SU-DHL-6 (cell line): ENCODE measurements at regions not wholly inside any gene's neighbourhood (a gene's known extent, or its start where the extent isn't known, plus 50 kb on each side); places are given as distances from the start of the nearest gene placed in this dataset.

ENCODE experiments used
- H2AFZ ChIP-seq: fragments of 200-600 bp; sonication (generic); 2 replicates; pipeline ENCODE4 v1.6.1; 2014; ENCODE audit warnings: low read depth, mild to moderate bottlenecking, moderate library complexity, mixed read lengths, antibody characterized with exemption, low read length; ENCODE audit not compliant: severe bottlenecking
- H3F3A ChIP-seq: fragments of 200-600 bp; shearing (Covaris generic); 2 replicates; pipeline ENCODE4 v1.6.0; 2016; ENCODE audit warnings: antibody characterized with exemption, mild to moderate bottlenecking; ENCODE audit not compliant: insufficient read depth
- H3K27ac ChIP-seq: fragments of 200-600 bp; sonication (generic); 2 replicates; pipeline ENCODE4 v1.5.1; 2016; ENCODE audit warnings: low read depth, mild to moderate bottlenecking, low read length, moderate library complexity, mixed read lengths
- H3K27me3 ChIP-seq: fragments of 200-600 bp; sonication (generic), shearing (Covaris generic); 2 replicates; pipeline ENCODE4 v1.6.0; 2014; ENCODE audit warnings: mild to moderate bottlenecking, low read length
- H3K36me3 ChIP-seq: fragments of 200-600 bp; sonication (generic); 2 replicates; pipeline ENCODE4 v1.6.1; 2014; ENCODE audit warnings: mild to moderate bottlenecking, low read length, mixed read lengths
- H3K4me2 ChIP-seq: fragments of 300-600, 200-600 bp; shearing (Covaris generic), sonication (generic); 2 replicates; pipeline ENCODE4 v1.6.0; 2014; ENCODE audit warnings: low read length, low read depth, mild to moderate bottlenecking; ENCODE audit not compliant: poor library complexity, severe bottlenecking
- H3K4me3 ChIP-seq: fragments of 200-600 bp; sonication (generic); 2 replicates; pipeline ENCODE4 v1.5.1; 2014; ENCODE audit warnings: antibody characterized with exemption, low read length, mild to moderate bottlenecking, mixed read lengths; ENCODE audit not compliant: insufficient read depth, poor library complexity, severe bottlenecking
- H3K79me2 ChIP-seq: fragments of 200-600 bp; sonication (generic); 2 replicates; pipeline ENCODE4 v1.6.1; 2014; ENCODE audit warnings: mild to moderate bottlenecking, low read length, moderate library complexity; ENCODE audit not compliant: insufficient read depth
- H3K9ac ChIP-seq: fragments of 200-600 bp; sonication (generic); 2 replicates; pipeline ENCODE4 v1.7.0; 2014; ENCODE audit warnings: mild to moderate bottlenecking, low read length
- H3K9me2 ChIP-seq: fragments of 200-600 bp; sonication (generic); replicated peaks from 2 replicates; pipeline ENCODE4 v1.6.1; 2014; ENCODE audit warnings: low read length; ENCODE audit not compliant: insufficient read depth
- H3K9me3 ChIP-seq: fragments of 200-600 bp; sonication (generic); 2 replicates; pipeline ENCODE4 v1.6.1; 2014; ENCODE audit warnings: low read length, mixed read lengths; ENCODE audit not compliant: insufficient read depth
- H4K20me1 ChIP-seq: fragments of 200-600 bp; sonication (generic); 2 replicates; pipeline ENCODE4 v1.6.1; 2014; ENCODE audit warnings: low read depth, mild to moderate bottlenecking, antibody characterized with exemption, low read length, moderate library complexity, mixed read lengths
- CTCF ChIP-seq: fragments of 200-600 bp; sonication (generic); IDR thresholded peaks from one replicate; pipeline ENCODE4 v1.5.1; 2017; ENCODE audit warnings: antibody characterized with exemption, mild to moderate bottlenecking, low read length, moderate library complexity; ENCODE audit not compliant: insufficient read depth, poor library complexity, severe bottlenecking
- EZH2phosphoT487 ChIP-seq: fragments of 200-600 bp; sonication (generic), shearing (Covaris generic); conservative IDR thresholded peaks from 2 replicates; pipeline ENCODE4 v1.6.1; 2018; ENCODE audit warnings: mild to moderate bottlenecking, antibody characterized with exemption, low read length, moderate library complexity, mixed read lengths

GRCh38 chr5:107300721-107301327 lies 369.9 kb downstream of the EFNA5 start:
- TF ChIP-seq EZH2phosphoT487 (no peak), CTCF (no peak)
- no peaks in the 10 kb centered on the region for H3K27me3 ChIP-seq
- no peaks in the 10 kb centered on the region; the same call in 1 of the 2 replicates for H4K20me1 ChIP-seq
- H3F3A ChIP-seq = no peaks in the 10 kb centered on the region
- no peak overlapping the region for H3K4me2 ChIP-seq
- H3K4me3 ChIP-seq = no peak overlapping the region
- no peak overlapping the region for H3K27ac ChIP-seq
- no peaks in the 10 kb centered on the region for H3K36me3 ChIP-seq
- H3K9me3 ChIP-seq = no peaks in the 10 kb centered on the region
- H2AFZ ChIP-seq = no peak overlapping the region
- H3K9me2 ChIP-seq = no peaks in the 10 kb centered on the region
- H3K9ac ChIP-seq = no peak overlapping the region
- no peaks in the 10 kb centered on the region for H3K79me2 ChIP-seq

- TF ChIP-seq EZH2phosphoT487 = no peak
- no peak for TF ChIP-seq CTCF
- no peaks in the 10 kb centered on the region for H3K9me3 ChIP-seq
- no peaks in the 10 kb centered on the region for H3K79me2 ChIP-seq
- H3K4me3 ChIP-seq = no peak overlapping the region
- no peaks in the 10 kb centered on the region; the same call in 1 of the 2 replicates for H4K20me1 ChIP-seq
- H3K9ac ChIP-seq = no peak overlapping the region
- H2AFZ ChIP-seq = no peak overlapping the region
- no peaks in the 10 kb centered on the region for H3K9me2 ChIP-seq
- no peaks in the 10 kb centered on the region for H3K27me3 ChIP-seq
- H3K36me3 ChIP-seq = no peaks in the 10 kb centered on the region
- no peak overlapping the region for H3K27ac ChIP-seq
- H3K4me2 ChIP-seq = no peak overlapping the region
- no peaks in the 10 kb centered on the region for H3F3A ChIP-seq
These were observed 374.2 kb downstream of the EFNA5 start for GRCh38 chr5:107296572-107296971.

- no peak overlapping the region for H2AFZ ChIP-seq
- TF ChIP-seq CTCF (no peak), EZH2phosphoT487 (no peak)
These were observed 374.8 kb downstream of the EFNA5 start for GRCh38 chr5:107295914-107296313.

More at GRCh38 chr5:107295914-107296313, 374.8 kb downstream of the EFNA5 start:
- H3K79me2 ChIP-seq = no peaks in the 10 kb centered on the region
- no peak overlapping the region for H3K27ac ChIP-seq
- H3K36me3 ChIP-seq = no peaks in the 10 kb centered on the region
- no peaks in the 10 kb centered on the region for H3K27me3 ChIP-seq
- H3K4me3 ChIP-seq = no peak overlapping the region
- H3K9me2 ChIP-seq = no peaks in the 10 kb centered on the region
- H3F3A ChIP-seq = no peaks in the 10 kb centered on the region
- no peaks in the 10 kb centered on the region for H3K9me3 ChIP-seq
- H4K20me1 ChIP-seq = no peaks in the 10 kb centered on the region; the same call in 1 of the 2 replicates
- H3K4me2 ChIP-seq = no peak overlapping the region
- no peak overlapping the region for H3K9ac ChIP-seq
